MM.1S (cell line): ENCODE measurements at regions not wholly inside any gene's neighbourhood (a gene's known extent, or its start where the extent isn't known, plus 50 kb on each side); places are given as distances from the start of the nearest gene placed in this dataset.

Experiments used
- CTCF ChIP-seq: fragments of 300-600 bp; sonication (generic); IDR thresholded peaks from 2 replicates; pipeline ENCODE4 v1.5.1; 2016; ENCODE audit warnings: antibody characterized with exemption, low read length, mixed read lengths
- EZH2 ChIP-seq: fragments of 300-600 bp; sonication (generic); optimal IDR thresholded peaks from 2 replicates; pipeline ENCODE3; 2017; ENCODE audit warnings: low read depth, mild to moderate bottlenecking, antibody characterized with exemption, low read length, mixed read lengths
- EZH2phosphoT487 ChIP-seq: fragments of 300-600 bp; sonication (generic); IDR thresholded peaks from 2 replicates; pipeline ENCODE4 v1.6.1; 2018; ENCODE audit warnings: antibody characterized with exemption, low read length

GRCh38 chr20:59405226-59406200, 105.1 kb downstream of the EDN3 start:
- TF ChIP-seq CTCF (no peak), EZH2 (no peak), EZH2phosphoT487 (no peak)
